ENCODE measurements at regions not wholly inside any gene's neighbourhood (a gene's known extent, or its start where the extent isn't known, plus 50 kb on each side); places are given as distances from the start of the nearest gene placed in this dataset.

GRCh38 chr19:13583114-13583513, 76.8 kb upstream of the CACNA1A start:
- TF ChIP-seq CTCF (conservative IDR thresholded peaks at IDR 0.05) = no peak
- H3K27ac ChIP-seq = no peak overlapping the region

GRCh38 chr19:13581576-13581975, 75.3 kb upstream of the CACNA1A start:
- no peak for TF ChIP-seq CTCF (conservative IDR thresholded peaks at IDR 0.05)
- no peak overlapping the region for H3K27ac ChIP-seq

- no peak for TF ChIP-seq CTCF (conservative IDR thresholded peaks at IDR 0.05)
- no peak overlapping the region for H3K27ac ChIP-seq
Observed at GRCh38 chr19:13579388-13580060, 73.2 kb upstream of the CACNA1A start.

- no peak overlapping the region for H3K27ac ChIP-seq
- TF ChIP-seq CTCF (conservative IDR thresholded peaks at IDR 0.05) = no peak
Observed at GRCh38 chr19:13576726-13577125, 70.4 kb upstream of the CACNA1A start.

- H3K27ac ChIP-seq = no peak overlapping the region
- peak; percentile 85 for TF ChIP-seq CTCF (conservative IDR thresholded peaks at IDR 0.05)
Observed at GRCh38 chr19:13574933-13575332, 68.7 kb upstream of the CACNA1A start.

GRCh38 chr19:13573056-13573667, 66.9 kb upstream of the CACNA1A start:
- no peak for TF ChIP-seq CTCF (conservative IDR thresholded peaks at IDR 0.05)
- no peak overlapping the region for H3K27ac ChIP-seq

GRCh38 chr19:13561461-13561860, 55.2 kb upstream of the CACNA1A start:
- no peak for TF ChIP-seq CTCF (conservative IDR thresholded peaks at IDR 0.05)
- H3K27ac ChIP-seq = no peak overlapping the region
